GM18508 (cell line): ENCODE measurements at regions not wholly inside any gene's neighbourhood (a gene's known extent, or its start where the extent isn't known, plus 50 kb on each side); places are given as distances from the start of the nearest gene placed in this dataset.

Experiments
- ATAC-seq: cut with Tn5 transposase; IDR thresholded peaks from one replicate; pipeline ENCODE4 v1.9.1; 2021; ENCODE audit warnings: moderate number of reproducible peaks; ENCODE audit not compliant: insufficient read depth, unreplicated experiment

DNA sequence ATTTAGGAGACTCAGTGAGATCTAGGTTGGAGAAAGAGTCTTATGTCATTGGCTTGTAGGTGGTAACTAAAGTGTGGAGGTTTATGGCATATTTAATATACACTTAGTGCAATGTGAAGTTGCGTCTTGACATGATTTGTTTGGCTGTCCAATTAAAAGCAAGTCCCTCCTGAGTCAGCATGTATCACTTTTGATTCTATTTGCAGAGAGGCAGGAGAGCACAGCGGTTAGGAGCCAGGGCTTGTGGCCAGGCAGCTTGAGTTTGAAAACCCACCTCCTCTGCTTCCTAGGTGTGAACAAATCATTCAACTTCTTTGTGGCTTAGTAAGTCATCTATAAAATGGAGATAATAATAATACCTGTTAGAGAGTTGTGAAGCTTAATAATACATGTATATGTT, 68.5 kb upstream of the OTX2 start:
- no peak for ATAC-seq

DNA sequence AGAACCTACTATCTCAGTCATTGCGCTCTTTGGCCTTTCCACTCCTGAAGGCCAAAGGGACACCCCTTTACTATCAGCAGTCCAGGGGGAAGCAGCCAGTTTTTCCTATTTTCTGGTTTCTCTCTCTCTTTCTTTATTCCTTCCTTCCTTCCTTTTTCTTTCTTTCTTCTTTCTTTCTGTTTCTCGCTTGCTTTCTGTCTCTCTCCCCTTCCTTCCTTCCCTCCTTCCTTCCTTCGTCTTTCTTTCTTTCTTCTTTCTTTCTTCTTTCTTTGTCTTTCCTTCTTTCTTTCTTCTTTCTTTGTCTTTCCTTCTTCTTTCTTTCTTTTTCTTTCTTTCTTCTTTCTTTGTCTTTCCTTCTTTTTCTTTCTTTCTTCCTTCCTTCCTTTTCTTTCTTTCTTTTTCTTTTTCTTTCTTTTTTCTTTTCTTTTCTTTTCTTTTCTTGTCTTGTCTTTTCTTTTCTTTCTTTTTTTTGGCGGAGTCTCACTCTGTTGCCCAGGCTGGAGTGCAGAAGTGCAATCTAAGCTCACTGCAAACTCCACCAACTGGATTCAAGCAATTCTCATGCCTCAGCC, 64.9 kb upstream of the OTX2 start:
- no peak for ATAC-seq

DNA sequence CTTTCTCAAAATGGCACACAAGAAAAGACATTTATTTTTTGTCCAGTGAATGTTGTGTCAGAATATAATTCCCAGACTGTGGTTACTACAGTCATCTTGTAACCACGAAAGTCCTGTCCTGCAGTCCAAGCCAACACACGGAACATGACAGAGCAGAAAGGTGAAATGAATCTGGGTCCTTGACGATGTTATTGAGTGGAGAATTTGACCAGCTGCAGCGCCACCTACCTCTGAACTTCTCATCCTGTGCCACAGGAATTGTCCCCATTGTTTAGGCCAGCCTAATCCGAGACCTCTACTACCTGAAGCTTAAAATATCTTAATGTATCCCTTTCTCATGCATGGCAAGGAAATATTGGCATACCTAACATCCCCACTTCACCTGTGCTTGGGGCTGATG, 64.1 kb upstream of the OTX2 start:
- no peak for ATAC-seq

DNA sequence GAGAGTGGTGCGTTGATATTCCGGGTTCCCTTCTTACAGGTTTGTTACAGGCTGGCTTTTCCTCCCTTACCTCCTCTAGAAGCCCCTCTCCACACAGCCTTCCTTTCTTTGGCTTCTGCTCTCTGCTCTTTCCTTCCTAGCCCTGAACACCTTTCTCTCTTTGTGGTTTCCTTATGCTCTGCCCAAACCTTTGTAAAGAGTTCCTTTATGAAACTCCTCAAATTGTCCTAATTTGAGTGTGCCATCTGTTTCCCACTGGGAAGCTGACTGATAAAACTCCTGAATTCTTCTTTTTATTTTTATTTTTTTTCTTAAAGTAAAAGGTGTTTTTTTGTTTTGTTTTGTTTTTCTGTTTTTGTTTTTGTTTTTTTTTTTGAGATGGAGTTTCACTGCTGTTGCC, 60.1 kb upstream of the OTX2 start:
- no peak for ATAC-seq

DNA sequence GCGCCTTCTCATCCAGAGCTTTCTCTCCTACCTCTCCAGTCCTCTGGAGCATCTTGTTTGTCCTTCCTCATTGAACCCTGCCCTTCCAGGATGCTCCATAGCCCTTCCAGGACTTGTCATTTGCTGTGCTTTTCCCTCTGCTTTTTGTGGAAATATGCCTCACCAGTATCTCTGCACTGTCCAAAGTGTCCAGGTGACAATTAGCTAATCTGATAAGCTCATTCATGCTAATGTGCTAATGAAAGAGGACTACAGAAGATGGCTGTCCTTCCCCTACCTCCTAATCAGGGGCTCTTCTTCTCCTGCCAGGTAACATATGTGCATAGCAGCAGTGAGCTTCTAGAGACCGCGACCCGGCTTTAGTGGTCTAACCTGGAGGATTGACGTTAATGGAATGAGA, 58.4 kb upstream of the OTX2 start:
- ATAC-seq: no peak

DNA sequence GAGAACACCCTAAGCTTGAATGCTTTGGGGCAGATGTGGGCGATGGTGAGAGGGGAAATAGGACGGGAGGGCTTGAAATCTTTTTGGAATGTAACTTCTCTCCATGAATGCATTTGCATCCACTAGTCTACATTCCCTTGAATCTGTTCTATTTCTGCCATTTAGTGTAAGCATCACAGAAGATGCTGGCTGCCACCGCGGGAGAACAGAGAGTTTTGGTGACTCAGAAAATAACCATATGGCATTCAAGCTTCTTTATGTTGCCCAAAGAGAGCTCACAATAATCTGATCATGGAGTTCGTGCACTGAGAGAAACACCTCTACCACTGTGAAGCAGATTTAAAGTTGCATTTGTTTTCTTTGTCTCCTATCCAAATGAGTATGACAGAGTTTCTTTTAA, 52.6 kb upstream of the OTX2 start:
- ATAC-seq: no peak

DNA sequence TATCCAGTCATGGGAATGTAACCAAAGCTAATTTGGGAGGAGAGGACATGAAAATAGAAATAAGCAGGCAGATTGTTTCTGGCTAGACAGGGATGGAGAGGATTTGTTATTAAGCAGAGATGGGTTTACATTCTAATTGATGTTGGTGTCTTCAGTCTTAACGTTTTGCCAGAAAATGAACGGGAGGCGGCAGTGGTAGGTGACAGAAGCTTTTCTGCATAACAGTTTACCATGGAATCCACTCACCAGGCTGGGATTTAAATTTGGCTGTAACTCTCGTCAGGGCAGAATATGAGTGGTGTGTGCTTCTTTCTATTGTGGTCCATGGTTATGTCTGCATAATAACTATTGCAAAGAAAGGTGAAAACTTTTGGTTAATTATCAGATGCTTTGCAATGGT, 50.2 kb upstream of the OTX2 start:
- no peak for ATAC-seq
